Activated CD4-positive, alpha-beta T cell treated with anti-CD3 and anti-CD28 coated beads, Interleukin-2, amount 10 ng/mL, durations not matched to agents 7 days and 5 days (primary cell): ENCODE measurements at regions not wholly inside any gene's neighbourhood (a gene's known extent, or its start where the extent isn't known, plus 50 kb on each side); places are given as distances from the start of the nearest gene placed in this dataset.

ENCODE experiments used
- CTCF ChIA-PET: fragments of 350-600 bp; sonication (Branson Sonifier 250); formaldehyde crosslinking; loops from one replicate; lab custom pipeline; 2021; ENCODE audit warnings: antibody characterized with exemption; lab: Charles Lee
- POLR2A ChIA-PET: fragments of 350-600 bp; sonication (Branson Sonifier 250); formaldehyde crosslinking; loops from one replicate; lab custom pipeline; 2021; ENCODE audit warnings: antibody characterized with exemption; lab: Charles Lee
- DNase-seq: peaks from one replicate; pipeline ENCODE4 v3.0.0-alpha.2; 2020
- H3K27ac Mint-ChIP-seq: one replicate; pipeline ENCODE4 v1.8.0; 2021; ENCODE audit warnings: mild to moderate bottlenecking, moderate library complexity, mixed read lengths
- H3K27me3 Mint-ChIP-seq: one replicate; pipeline ENCODE4 v1.8.0; 2021; ENCODE audit warnings: mixed read lengths
- H3K36me3 Mint-ChIP-seq: one replicate; pipeline ENCODE4 v1.8.0; 2021; ENCODE audit warnings: low read depth, mixed read lengths
- H3K4me1 Mint-ChIP-seq: one replicate; pipeline ENCODE4 v1.8.0; 2021; ENCODE audit warnings: mixed read lengths
- H3K4me3 Mint-ChIP-seq: one replicate; pipeline ENCODE4 v1.8.0; 2021; ENCODE audit warnings: mild to moderate bottlenecking, moderate library complexity, mixed read lengths
- H3K9me3 Mint-ChIP-seq: one replicate; pipeline ENCODE4 v1.8.0; 2021; ENCODE audit warnings: mixed read lengths

GRCh38 chr6:3568396-3569082 lies 111.7 kb upstream of the SLC22A23 start:
- H3K36me3 Mint-ChIP-seq, result no peaks in the 10 kb centered on the region
- no peak for DNase-seq
- H3K27ac Mint-ChIP-seq, result no peak overlapping the region
- H3K9me3 Mint-ChIP-seq, result no peaks in the 10 kb centered on the region
- H3K27me3 Mint-ChIP-seq, result no peaks in the 10 kb centered on the region
- no peaks in the 10 kb centered on the region for H3K4me1 Mint-ChIP-seq
- ChIA-PET POLR2A (no interaction called here), CTCF (no interaction called here)
- no peak overlapping the region for H3K4me3 Mint-ChIP-seq

GRCh38 chr6:3566812-3567211 lies 110.0 kb upstream of the SLC22A23 start:
- Mint-ChIP-seq H3K4me1 (no peaks in the 10 kb centered on the region), H3K27ac (no peak overlapping the region), H3K36me3 (no peaks in the 10 kb centered on the region), H3K4me3 (no peak overlapping the region), H3K27me3 (no peaks in the 10 kb centered on the region), H3K9me3 (no peaks in the 10 kb centered on the region)
- POLR2A ChIA-PET, result no interaction called here
- CTCF ChIA-PET, result no interaction called here
- no peak for DNase-seq

- ChIA-PET CTCF (no interaction called here), POLR2A (interaction anchor here (0.6 kb wide), 1 partner anchor 664 kb away, joined by 3 read pairs; no protein-coding TSS in a partner anchor)
- DNase-seq, result no peak
- Mint-ChIP-seq H3K36me3 (no peaks in the 10 kb centered on the region), H3K4me3 (no peak overlapping the region), H3K27ac (no peak overlapping the region), H3K4me1 (no peaks in the 10 kb centered on the region), H3K9me3 (no peaks in the 10 kb centered on the region), H3K27me3 (no peaks in the 10 kb centered on the region)
These were observed 108.4 kb upstream of the SLC22A23 start for GRCh38 chr6:3565291-3565690.

GRCh38 chr6:3561725-3562124 lies 104.9 kb upstream of the SLC22A23 start:
- ChIA-PET CTCF (no interaction called here), POLR2A (no interaction called here)
- no peaks in the 10 kb centered on the region for H3K4me1 Mint-ChIP-seq
- H3K4me3 Mint-ChIP-seq, result no peak overlapping the region
- H3K36me3 Mint-ChIP-seq, result no peaks in the 10 kb centered on the region
- DNase-seq, result no peak
- no peak overlapping the region for H3K27ac Mint-ChIP-seq
- no peaks in the 10 kb centered on the region for H3K9me3 Mint-ChIP-seq
- peaks cover 12% of the 10 kb centered on the region for H3K27me3 Mint-ChIP-seq

GRCh38 chr6:3560211-3560610 lies 103.4 kb upstream of the SLC22A23 start:
- CTCF ChIA-PET, result interaction anchor here (0.7 kb wide), 1 partner anchor 1517 kb away, joined by 6 read pairs; no protein-coding TSS in a partner anchor
- DNase-seq, result no peak
- Mint-ChIP-seq H3K9me3 (no peaks in the 10 kb centered on the region), H3K36me3 (no peaks in the 10 kb centered on the region), H3K4me3 (no peak overlapping the region), H3K27ac (no peak overlapping the region), H3K4me1 (no peaks in the 10 kb centered on the region), H3K27me3 (peaks cover 18% of the 10 kb centered on the region)
- POLR2A ChIA-PET, result no interaction called here

- peaks cover 20% of the 10 kb centered on the region for H3K27me3 Mint-ChIP-seq
- H3K4me3 Mint-ChIP-seq, result no peak overlapping the region
- CTCF ChIA-PET, result no interaction called here
- no peaks in the 10 kb centered on the region for H3K9me3 Mint-ChIP-seq
- no peak overlapping the region for H3K27ac Mint-ChIP-seq
- no peak for DNase-seq
- no peaks in the 10 kb centered on the region for H3K4me1 Mint-ChIP-seq
- POLR2A ChIA-PET, result no interaction called here
- H3K36me3 Mint-ChIP-seq, result no peaks in the 10 kb centered on the region
These were observed 102.7 kb upstream of the SLC22A23 start for GRCh38 chr6:3559561-3559960.

GRCh38 chr6:3557336-3557735 lies 100.5 kb upstream of the SLC22A23 start:
- CTCF ChIA-PET, result interaction anchor here (0.6 kb wide), 1 partner anchor 744 kb away, joined by 3 read pairs; no protein-coding TSS in a partner anchor

GRCh38 chr6:3553254-3553653 lies 96.4 kb upstream of the SLC22A23 start:
- peaks cover 33% of the 10 kb centered on the region for H3K27me3 Mint-ChIP-seq
- ChIA-PET CTCF (no interaction called here), POLR2A (no interaction called here)
- H3K9me3 Mint-ChIP-seq, result no peaks in the 10 kb centered on the region
- H3K36me3 Mint-ChIP-seq, result no peaks in the 10 kb centered on the region
- DNase-seq, result no peak
- no peaks in the 10 kb centered on the region for H3K4me1 Mint-ChIP-seq
- no peak overlapping the region for H3K27ac Mint-ChIP-seq
- no peak overlapping the region for H3K4me3 Mint-ChIP-seq

More at GRCh38 chr6:3557336-3557735, 100.5 kb upstream of the SLC22A23 start:
- H3K27me3 Mint-ChIP-seq, result peaks cover 30% of the 10 kb centered on the region
- POLR2A ChIA-PET, result no interaction called here
- no peak for DNase-seq
- H3K36me3 Mint-ChIP-seq, result no peaks in the 10 kb centered on the region
- H3K9me3 Mint-ChIP-seq, result no peaks in the 10 kb centered on the region
- no peak overlapping the region for H3K4me3 Mint-ChIP-seq
- H3K27ac Mint-ChIP-seq, result no peak overlapping the region
- no peaks in the 10 kb centered on the region for H3K4me1 Mint-ChIP-seq

- CTCF ChIA-PET, result interaction anchor here (1.1 kb wide), 1 partner anchor 10 kb away, joined by 3 read pairs; no protein-coding TSS in a partner anchor
- no peaks in the 10 kb centered on the region for H3K9me3 Mint-ChIP-seq
- H3K4me1 Mint-ChIP-seq, result no peaks in the 10 kb centered on the region
These were observed 95.1 kb upstream of the SLC22A23 start for GRCh38 chr6:3551716-3552511.

GRCh38 chr6:3549314-3549940 lies 92.6 kb upstream of the SLC22A23 start:
- POLR2A ChIA-PET, result no interaction called here
- Mint-ChIP-seq H3K4me3 (no peak overlapping the region), H3K4me1 (no peaks in the 10 kb centered on the region), H3K27me3 (peaks cover 29% of the 10 kb centered on the region), H3K9me3 (no peaks in the 10 kb centered on the region), H3K36me3 (no peaks in the 10 kb centered on the region), H3K27ac (no peak overlapping the region)
- DNase-seq, result no peak
- CTCF ChIA-PET, result no interaction called here

More at GRCh38 chr6:3551716-3552511, 95.1 kb upstream of the SLC22A23 start:
- H3K36me3 Mint-ChIP-seq, result no peaks in the 10 kb centered on the region
- no peak overlapping the region for H3K4me3 Mint-ChIP-seq
- POLR2A ChIA-PET, result no interaction called here
- no peak for DNase-seq
- no peak overlapping the region for H3K27ac Mint-ChIP-seq
- peaks cover 32% of the 10 kb centered on the region for H3K27me3 Mint-ChIP-seq

- H3K4me3 Mint-ChIP-seq, result no peak overlapping the region
- POLR2A ChIA-PET, result no interaction called here
These were observed 89.3 kb upstream of the SLC22A23 start for GRCh38 chr6:3546121-3546520.

GRCh38 chr6:3545156-3545555 lies 88.3 kb upstream of the SLC22A23 start:
- Mint-ChIP-seq H3K27ac (no peak overlapping the region), H3K9me3 (no peaks in the 10 kb centered on the region), H3K4me1 (no peaks in the 10 kb centered on the region), H3K4me3 (no peak overlapping the region), H3K27me3 (peaks cover 12% of the 10 kb centered on the region), H3K36me3 (no peaks in the 10 kb centered on the region)
- DNase-seq, result no peak
- ChIA-PET CTCF (no interaction called here), POLR2A (no interaction called here)

More at GRCh38 chr6:3546121-3546520, 89.3 kb upstream of the SLC22A23 start:
- Mint-ChIP-seq H3K4me1 (no peaks in the 10 kb centered on the region), H3K27ac (no peak overlapping the region), H3K9me3 (no peaks in the 10 kb centered on the region), H3K36me3 (no peaks in the 10 kb centered on the region), H3K27me3 (peaks cover 19% of the 10 kb centered on the region)
- CTCF ChIA-PET, result no interaction called here
- DNase-seq, result no peak
